SK-N-SH (cell line): ENCODE measurements at regions not wholly inside any gene's neighbourhood (a gene's known extent, or its start where the extent isn't known, plus 50 kb on each side); places are given as distances from the start of the nearest gene placed in this dataset.

Source experiments
- CTCF ChIA-PET: fragments of 300-600, 350-600 bp; formaldehyde crosslinking; extraction: SDS; loops from one replicate; lab custom pipeline; 2021; lab: Yijun Ruan, JAX
- POLR2A ChIA-PET: fragments of 350-600 bp; sonication (Branson Sonifier 250); formaldehyde crosslinking; extraction: SDS; loops from one replicate; lab custom pipeline; 2020; ENCODE audit warnings: antibody characterized with exemption, inconsistent platforms; lab: Yijun Ruan, JAX
- DNase-seq: peaks from one replicate; pipeline ENCODE4 v3.0.0; 2012
- H2AFZ ChIP-seq: fragments of 200-600 bp; sonication (generic); 2 replicates; pipeline ENCODE4 v1.8.1; 2016; ENCODE audit warnings: antibody characterized with exemption, mild to moderate bottlenecking, low read depth
- H3F3A ChIP-seq: fragments of 200-600 bp; sonication (generic); replicated peaks from 2 replicates; pipeline ENCODE3; 2016; ENCODE audit warnings: antibody characterized with exemption, mild to moderate bottlenecking; ENCODE audit not compliant: insufficient read depth
- H3K27ac ChIP-seq, 2 experiments: fragments of 200-500 bp in 1 of 2; fragments of 200-600 bp in 1 of 2; sonication (Bioruptor generic) in 1 of 2; sonication (generic), shearing (Covaris generic) in 1 of 2; 2 replicates each; pipeline versions ENCODE4 v1.5.1 to v1.6.1; 2014 to 2016; ENCODE audit warnings: low read depth in 2 of 2, inconsistent platforms in 1 of 2, low read length in 1 of 2, mild to moderate bottlenecking in 1 of 2, mixed read lengths in 1 of 2
- H3K27me3 ChIP-seq: fragments of 200-600 bp; sonication (generic), shearing (Covaris generic); 2 replicates; pipeline ENCODE4 v1.6.1; 2016; ENCODE audit warnings: mixed run types; ENCODE audit not compliant: insufficient read depth
- H3K36me3 ChIP-seq, 2 experiments: fragments of 200-500 bp in 1 of 2; fragments of 200-600 bp in 1 of 2; sonication (Bioruptor generic) in 1 of 2; sonication (generic) in 1 of 2; replicated peaks in 1 of 2; 2 replicates each; pipeline versions ENCODE3 to v1.5.1; 2014 to 2016; ENCODE audit warnings: low read length in 1 of 2, mild to moderate bottlenecking in 1 of 2; ENCODE audit not compliant: insufficient read depth in 2 of 2, control insufficient read depth in 1 of 2
- H3K4me1 ChIP-seq, 2 experiments: fragments of 200-500 bp in 1 of 2; fragments of 200-600 bp in 1 of 2; sonication (Bioruptor generic) in 1 of 2; sonication (generic), shearing (Covaris generic) in 1 of 2; 2 replicates each; pipeline versions ENCODE4 v1.5.1 to v1.6.1; 2014 to 2016; ENCODE audit warnings: low read depth in 1 of 2, low read length in 1 of 2, mixed run types in 1 of 2; ENCODE audit not compliant: insufficient read depth in 2 of 2, control insufficient read depth in 1 of 2
- H3K4me2 ChIP-seq: fragments of 200-600 bp; sonication (generic), shearing (Covaris generic); 2 replicates; pipeline ENCODE4 v1.6.1; 2017; ENCODE audit warnings: mixed run types
- H3K4me3 ChIP-seq, 2 experiments: fragments of 200-500 bp in 1 of 2; fragments of 200-600 bp in 1 of 2; sonication (Bioruptor generic) in 1 of 2; sonication (generic), shearing (Covaris generic) in 1 of 2; 2 replicates each; pipeline versions ENCODE4 v1.5.1 to v1.8.1; 2014 to 2016; ENCODE audit warnings: low read depth in 2 of 2, inconsistent platforms in 1 of 2, low read length in 1 of 2, mild to moderate bottlenecking in 1 of 2, mixed read lengths in 1 of 2, moderate library complexity in 1 of 2
- H3K79me2 ChIP-seq: fragments of 200-600 bp; sonication (generic); 2 replicates; pipeline ENCODE4 v1.8.1; 2017; ENCODE audit warnings: mild to moderate bottlenecking; ENCODE audit not compliant: insufficient read depth
- H3K9ac ChIP-seq: fragments of 200-600 bp; sonication (generic); 2 replicates; pipeline ENCODE4 v1.6.1; 2017; ENCODE audit warnings: mixed run types
- H3K9me2 ChIP-seq: fragments of 200-600 bp; sonication (generic); 2 replicates; pipeline ENCODE4 v1.6.1; 2017; ENCODE audit warnings: mixed run types
- H3K9me3 ChIP-seq: fragments of 200-600 bp; sonication (generic); 2 replicates; pipeline ENCODE4 v1.6.1; 2017; ENCODE audit warnings: mixed run types, mild to moderate bottlenecking, moderate library complexity
- H4K20me1 ChIP-seq: fragments of 200-600 bp; sonication (generic); 2 replicates; pipeline ENCODE4 v1.6.1; 2017; ENCODE audit warnings: mild to moderate bottlenecking, mixed run types; ENCODE audit not compliant: insufficient read depth
- CHD2 ChIP-seq: fragments of 150-350 bp; IDR thresholded peaks from 2 replicates; pipeline ENCODE4 v1.6.1; 2018; ENCODE audit warnings: low read length; ENCODE audit not compliant: partially characterized antibody
- CTCF ChIP-seq: fragments of 200-600 bp; sonication (generic); IDR thresholded peaks from 2 replicates; pipeline ENCODE4 v1.6.1; 2017; ENCODE audit warnings: antibody characterized with exemption, mild to moderate bottlenecking, moderate library complexity
- ELF1 ChIP-seq: IDR thresholded peaks from 2 replicates; pipeline ENCODE4 v1.4.0; 2012
- EP300 ChIP-seq, 2 experiments: IDR thresholded peaks; 2 replicates each; pipeline versions ENCODE4 v1.4.0 to v1.6.1; 2012; ENCODE audit warnings: borderline replicate concordance in 1 of 2, low read depth in 1 of 2, low read length in 1 of 2
- EZH2phosphoT487 ChIP-seq: fragments of 200-600 bp; sonication (generic); IDR thresholded peaks from 2 replicates; pipeline ENCODE4 v1.6.1; 2017; ENCODE audit warnings: low read depth, mixed run types, mild to moderate bottlenecking, antibody characterized with exemption, moderate library complexity, borderline replicate concordance
- FOXJ3 ChIP-seq: sonication (generic); formaldehyde crosslinking; IDR thresholded peaks from 2 replicates; pipeline ENCODE4 v1.5.1; 2020; ENCODE audit warnings: mild to moderate bottlenecking, missing genetic modification reagents
- FOXM1 ChIP-seq: IDR thresholded peaks from 2 replicates; pipeline ENCODE4 v1.4.0; 2012; ENCODE audit warnings: low read depth, mild to moderate bottlenecking
- GATA2 ChIP-seq: sonication (generic); formaldehyde crosslinking; IDR thresholded peaks from 2 replicates; pipeline ENCODE4 v1.5.0; 2020; ENCODE audit warnings: mild to moderate bottlenecking, missing genetic modification reagents
- JUND ChIP-seq: IDR thresholded peaks from 2 replicates; pipeline ENCODE4 v1.4.0; 2012
- MAX ChIP-seq: IDR thresholded peaks from 2 replicates; pipeline ENCODE4 v1.4.0; 2012; ENCODE audit warnings: low read depth
- MEF2A ChIP-seq: IDR thresholded peaks from 2 replicates; pipeline ENCODE4 v1.4.0; 2012; ENCODE audit warnings: low read depth, borderline replicate concordance
- REST ChIP-seq: IDR thresholded peaks from 2 replicates; pipeline ENCODE4 v1.6.1; 2012; ENCODE audit warnings: mild to moderate bottlenecking, low read depth, low read length, moderate library complexity
- RFX5 ChIP-seq: IDR thresholded peaks from 2 replicates; pipeline ENCODE4 v1.6.1; 2012; ENCODE audit warnings: mild to moderate bottlenecking, improper control_type of control experiment, low read length
- RXRA ChIP-seq: IDR thresholded peaks from 2 replicates; pipeline ENCODE4 v1.4.0; 2012; ENCODE audit warnings: low read depth, mild to moderate bottlenecking, borderline replicate concordance
- SMC3 ChIP-seq: IDR thresholded peaks from 2 replicates; pipeline ENCODE4 v1.6.1; 2012; ENCODE audit warnings: low read depth, low read length, improper control_type of control experiment
- TCF12 ChIP-seq: IDR thresholded peaks from 2 replicates; pipeline ENCODE4 v1.4.0; 2012
- TEAD4 ChIP-seq: IDR thresholded peaks from 2 replicates; pipeline ENCODE4 v1.4.0; 2012; ENCODE audit warnings: mild to moderate bottlenecking, borderline replicate concordance; ENCODE audit not compliant: insufficient read depth
- USF1 ChIP-seq: IDR thresholded peaks from 2 replicates; pipeline ENCODE4 v1.4.0; 2012; ENCODE audit warnings: low read depth, borderline replicate concordance
- USF2 ChIP-seq: fragments of 150-350 bp; IDR thresholded peaks from 2 replicates; pipeline ENCODE4 v1.6.1; 2017; ENCODE audit warnings: antibody characterized with exemption, low read length, low read depth, borderline replicate concordance
- YY1 ChIP-seq: IDR thresholded peaks from 2 replicates; pipeline ENCODE4 v1.4.0; 2012; ENCODE audit warnings: low read depth, mild to moderate bottlenecking
- WGBS: methylation state at CpG from one replicate; pipeline ENCODE4 v1.1.6; 2017; ENCODE audit warnings: low lambda C conversion rate; 5-methylcytosine and 5-hydroxymethylcytosine counted together

- peaks cover 7% of the 10 kb centered on the region for H3F3A ChIP-seq
- ChIA-PET POLR2A (no interaction called here), CTCF (interaction anchor here (0.6 kb wide), 1 partner anchor 735 kb away, joined by 3 read pairs; no protein-coding TSS in a partner anchor)
- H3K36me3 ChIP-seq, result no peaks in the 10 kb centered on the region
- H3K9ac ChIP-seq, result no peak overlapping the region
- H3K79me2 ChIP-seq, result no peaks in the 10 kb centered on the region
- TF ChIP-seq TEAD4, result no peak
- TF ChIP-seq TCF12, result no peak
- TF ChIP-seq YY1, result no peak
- no peak for TF ChIP-seq EZH2phosphoT487
- no peak for TF ChIP-seq REST
- no peak for TF ChIP-seq USF2
- no peak for TF ChIP-seq JUND
- no peak for TF ChIP-seq ELF1
- no peak for TF ChIP-seq EP300 (IDR thresholded peaks at IDR 0.05; ENCODE audit: borderline replicate concordance in 1 of 2, low read depth in 1 of 2, low read length in 1 of 2)
- TF ChIP-seq FOXJ3 (CRISPR knock-in tag), result no peak
- no peaks in the 10 kb centered on the region for H3K9me2 ChIP-seq
- DNase-seq, result no peak
- H4K20me1 ChIP-seq, result no peaks in the 10 kb centered on the region
- no peaks in the 10 kb centered on the region for H3K27me3 ChIP-seq
- WGBS, result 82% methylated on average over 8 of the region's 8 CpGs
- no peak overlapping the region for H3K27ac ChIP-seq
- no peak overlapping the region for H3K4me3 ChIP-seq
- H3K4me2 ChIP-seq, result no peak overlapping the region
- H3K9me3 ChIP-seq, result no peaks in the 10 kb centered on the region
- no peak overlapping the region for H2AFZ ChIP-seq
- H3K4me1 ChIP-seq, result peaks cover 0 to 9% of the 10 kb centered on the region in 2 experiments; a peak in 2 of 4 replicates
Measured at GRCh38 chr3:36643192-36643591, 121.2 kb downstream of the DCLK3 start.

GRCh38 chr3:36635731-36636130, 128.6 kb downstream of the DCLK3 start:
- H3K36me3 ChIP-seq, result no peaks in the 10 kb centered on the region

More at GRCh38 chr3:36635731-36636130, 128.6 kb downstream of the DCLK3 start:
- CTCF ChIA-PET, result no interaction called here
- whole genome bisulfite sequencing, result 73% methylated on average over 1 of the region's 1 CpG
- Histone ChIP-seq H3K27ac (no peak overlapping the region), H4K20me1 (no peaks in the 10 kb centered on the region), H3K9me2 (no peaks in the 10 kb centered on the region), H3K9me3 (no peaks in the 10 kb centered on the region), H3F3A (no peaks in the 10 kb centered on the region), H3K27me3 (no peaks in the 10 kb centered on the region), H3K4me3 (no peak overlapping the region), H2AFZ (no peak overlapping the region), H3K4me1 (peaks cover 0 to 3% of the 10 kb centered on the region in 2 experiments; a peak in 1 of 4 replicates), H3K79me2 (no peaks in the 10 kb centered on the region), H3K9ac (no peak overlapping the region), H3K4me2 (no peak overlapping the region)
- POLR2A ChIA-PET, result no interaction called here
- no peak for DNase-seq
- TF ChIP-seq SMC3 (no peak), USF1 (no peak), RFX5 (no peak), CTCF (no peak), GATA2 (CRISPR knock-in tag) (no peak), TCF12 (no peak), MEF2A (no peak), EZH2phosphoT487 (no peak), RXRA (no peak), USF2 (no peak), FOXM1 (no peak), CHD2 (no peak), MAX (no peak)
